HG02610 (cell line): ENCODE measurements at regions not wholly inside any gene's neighbourhood (a gene's known extent, or its start where the extent isn't known, plus 50 kb on each side); places are given as distances from the start of the nearest gene placed in this dataset.

Source experiments
- ATAC-seq: cut with Tn5 transposase; IDR thresholded peaks from one replicate; pipeline ENCODE4 v1.9.1; 2021; ENCODE audit warnings: mild to moderate bottlenecking, moderate library complexity; ENCODE audit not compliant: unreplicated experiment

DNA sequence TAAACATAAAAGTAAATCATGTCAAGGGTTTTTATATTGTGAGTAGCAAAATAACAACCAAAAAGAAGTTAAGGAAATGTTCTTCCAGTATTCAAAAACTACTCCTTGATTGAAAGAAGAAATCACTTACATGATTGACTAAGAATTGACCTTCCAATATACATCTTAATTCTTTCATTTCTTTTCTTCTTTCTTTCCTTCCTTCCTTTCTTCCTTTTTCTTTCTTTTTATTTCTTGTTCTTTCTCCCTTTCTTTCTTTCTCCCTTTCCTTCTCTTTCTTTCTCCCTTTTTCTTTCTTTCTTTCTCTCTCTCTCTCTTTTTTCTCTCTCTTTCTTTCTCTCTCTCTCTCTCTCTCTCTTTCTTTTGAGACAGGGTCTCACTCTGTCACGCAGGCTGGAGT is 60.7 kb upstream of the SOX9 start:
- ATAC-seq = no peak

DNA sequence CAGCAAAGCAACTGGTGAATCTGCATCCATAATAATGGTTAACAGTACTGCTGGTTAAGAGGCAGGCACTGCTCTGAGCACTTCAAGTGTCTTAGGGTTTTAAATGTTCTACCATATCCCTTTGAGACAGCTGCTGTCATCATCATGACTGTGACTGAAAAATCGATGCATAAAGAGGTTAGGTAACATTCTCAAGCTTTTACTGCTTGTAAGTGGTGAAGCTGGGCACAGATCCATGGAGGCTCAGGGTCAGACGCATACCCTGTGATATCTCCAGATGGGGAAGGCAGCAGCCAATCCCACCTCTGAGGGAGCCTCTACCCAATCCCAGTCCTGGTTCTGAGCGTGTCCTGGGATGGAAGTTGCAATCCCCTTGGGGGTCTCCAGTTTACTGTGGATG is 57.6 kb upstream of the SOX9 start:
- no peak for ATAC-seq

DNA sequence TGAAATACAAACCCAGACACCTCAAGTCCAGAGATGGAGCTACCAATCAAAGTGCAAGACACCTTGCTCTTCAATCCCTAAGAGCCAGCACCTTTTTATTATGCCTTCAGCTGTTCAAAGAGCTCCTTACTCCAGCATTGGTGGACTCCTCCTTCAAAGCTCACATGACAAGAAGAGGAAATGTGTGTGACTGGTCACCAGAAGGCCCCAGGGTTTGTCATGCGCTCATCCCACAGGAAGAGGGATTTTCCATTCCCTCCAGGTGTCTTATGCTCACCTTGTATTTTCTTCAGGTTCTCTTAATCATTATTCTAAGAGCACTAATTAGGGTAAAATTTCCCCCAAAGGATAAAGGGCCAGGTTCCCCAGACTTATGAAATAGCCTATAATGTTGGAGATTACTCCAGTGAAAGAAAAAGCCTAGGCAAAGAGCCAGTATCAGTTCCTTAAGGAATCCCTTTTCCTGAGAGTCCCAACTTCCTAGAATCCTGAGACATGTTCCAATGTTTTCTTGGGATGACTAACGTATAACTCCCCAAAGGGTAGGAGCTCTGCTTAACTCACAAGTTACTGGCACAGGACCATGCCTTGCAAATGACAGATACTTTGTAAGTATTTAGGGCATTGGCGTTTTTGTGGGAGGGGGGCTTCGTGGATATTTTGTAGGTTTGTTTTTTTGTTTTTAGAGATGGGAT is 56.9 kb upstream of the SOX9 start:
- no peak for ATAC-seq

GRCh38 chr17:72064606-72065193 is 56.1 kb upstream of the SOX9 start:
- no peak for ATAC-seq

GRCh38 chr17:72065556-72065955 is 55.3 kb upstream of the SOX9 start:
- no peak for ATAC-seq

- ATAC-seq = no peak
These were observed 52.2 kb upstream of the SOX9 start for GRCh38 chr17:72068643-72069042.

- no peak for ATAC-seq
These were observed 51.1 kb upstream of the SOX9 start for GRCh38 chr17:72069586-72070202.
